Left lung (tissue), 4 donors: ENCODE measurements at regions not wholly inside any gene's neighbourhood (a gene's known extent, or its start where the extent isn't known, plus 50 kb on each side); places are given as distances from the start of the nearest gene placed in this dataset.
"Not testable (repeated sequence)": the region's sequence is repeated elsewhere in the genome, so short reads cannot be mapped to it uniquely, and the experiment has no call there.

Experiments
- ATAC-seq: fragments of 200-7000 bp; cut with Tn5 transposase; one replicate; pipeline ENCODE4 v1.9.1; 2020; ENCODE audit warnings: moderate library complexity
- DNase-seq, 4 donors: peaks; one replicate each; pipeline ENCODE4 v3.0.0-alpha.2; 2013 to 2020
- H3K27ac ChIP-seq, 2 donors: fragments of 200-600 bp; sonication (generic) in 1 of 2; one replicate each; pipeline versions ENCODE4 v1.5.0 to v1.8.0; 2020 to 2021
- H3K27me3 ChIP-seq, 2 donors: fragments of 200-600 bp; sonication (generic) in 1 of 2; one replicate each; pipeline versions ENCODE4 v1.5.0 to v1.8.0; 2020 to 2021
- H3K36me3 ChIP-seq, 2 donors: fragments of 200-600 bp; sonication (generic) in 1 of 2; one replicate each; pipeline versions ENCODE4 v1.5.0 to v1.8.0; 2020 to 2021
- H3K4me1 ChIP-seq, 2 donors: fragments of 200-600 bp; one replicate each; pipeline ENCODE4 v1.8.0; 2021
- H3K4me3 ChIP-seq, 2 donors: fragments of 200-600 bp; sonication (generic) in 1 of 2; one replicate each; pipeline versions ENCODE4 v1.5.0 to v1.8.0; 2020 to 2021; ENCODE audit warnings: mild to moderate bottlenecking in 1 of 2
- H3K9me3 ChIP-seq, 2 donors: fragments of 200-600 bp; sonication (generic) in 1 of 2; one replicate each; pipeline versions ENCODE4 v1.5.0 to v1.8.0; 2020 to 2021
- CTCF ChIP-seq, 2 donors: fragments of 200-600 bp; sonication (generic) in 1 of 2; IDR thresholded peaks; one replicate each; pipeline versions ENCODE4 v1.5.0 to v1.8.0; 2021; ENCODE audit warnings: antibody characterized with exemption in 2 of 2
- intact Hi-C, 2 donors: fragments of 100-400 bp; cut with DNase I; formaldehyde crosslinking; loops; one replicate each; pipeline versions ENCODE4 v1.11.2 to v1.14.2; 2022
- donor health status: DM: no; HTN: yes; CAD: no.
- donor health status: DM: no; HTN: no; CAD: no.

GRCh38 chrX:149420566-149420965, 84.5 kb downstream of the IDS start:
- H3K36me3 ChIP-seq, ATAC-seq, H3K27me3 ChIP-seq, H3K27ac ChIP-seq, intact Hi-C loops, H3K4me3 ChIP-seq, H3K4me1 ChIP-seq, DNase-seq, H3K9me3 ChIP-seq: not testable (repeated sequence)

DNA sequence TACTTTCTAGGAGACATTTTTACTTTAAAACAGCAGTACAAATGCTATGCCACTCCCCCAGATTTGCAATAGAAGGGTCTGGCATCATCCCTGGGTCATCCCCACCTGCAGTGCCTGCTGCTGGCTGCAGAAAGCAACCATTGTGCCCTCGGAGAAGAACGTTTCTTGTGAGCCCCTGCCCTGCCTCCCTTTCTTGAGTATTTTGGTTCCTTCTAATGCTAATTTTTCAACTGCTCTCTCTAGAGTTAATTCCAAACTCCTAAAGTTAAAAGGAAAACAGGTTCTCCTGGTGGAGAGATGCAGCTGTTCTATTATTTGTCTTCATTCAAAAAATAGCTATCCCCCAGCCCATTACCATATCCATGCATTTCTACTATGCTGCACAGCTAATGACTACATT, 107.1 kb downstream of the IDS start:
- H3K27ac ChIP-seq: no peak overlapping the region
- DNase-seq (no peak), ATAC-seq (no peak)
- no peak overlapping the region for H3K4me3 ChIP-seq
- no peaks in the 10 kb centered on the region for H3K9me3 ChIP-seq
- no peaks in the 10 kb centered on the region for H3K4me1 ChIP-seq
- no peaks in the 10 kb centered on the region for H3K27me3 ChIP-seq
- H3K36me3 ChIP-seq: no peaks in the 10 kb centered on the region
- TF ChIP-seq CTCF (IDR thresholded peaks at IDR 0.05): no peak
- intact Hi-C loops: no loop called here

- peak in 1 of 4 donors; percentile 7 for DNase-seq
- no peak for TF ChIP-seq CTCF (IDR thresholded peaks at IDR 0.05)
- ATAC-seq: peak; percentile 33
- Histone ChIP-seq H3K27ac (no peak overlapping the region), H3K36me3 (no peaks in the 10 kb centered on the region), H3K4me3 (no peak overlapping the region), H3K9me3 (no peaks in the 10 kb centered on the region), H3K4me1 (no peaks in the 10 kb centered on the region), H3K27me3 (no peaks in the 10 kb centered on the region)
- intact Hi-C loops: no loop called here
Observed at GRCh38 chrX:149392921-149393320, 112.2 kb downstream of the IDS start.

DNA sequence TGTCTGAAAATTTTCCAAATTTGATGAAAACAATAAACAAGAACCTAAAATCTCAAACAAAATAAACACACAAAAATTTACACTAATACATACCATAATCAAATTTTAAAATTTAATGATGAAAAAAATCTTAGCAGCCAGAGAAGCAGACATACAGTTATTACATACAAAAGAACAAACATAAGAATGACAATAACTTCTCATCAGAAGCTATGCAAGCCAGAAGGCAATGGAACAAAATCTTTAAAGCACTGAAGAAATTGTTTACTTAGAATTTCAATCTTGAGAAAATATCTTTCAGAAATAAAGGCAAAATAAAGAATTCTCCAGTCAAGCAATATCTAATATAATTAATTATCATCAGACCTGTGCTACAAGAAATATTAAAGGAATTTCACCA, 121.3 kb downstream of the IDS start:
- DNase-seq: no peak
- Histone ChIP-seq H3K4me3 (no peak overlapping the region), H3K27ac (no peak overlapping the region), H3K9me3 (no peaks in the 10 kb centered on the region), H3K4me1 (no peaks in the 10 kb centered on the region), H3K27me3 (no peaks in the 10 kb centered on the region), H3K36me3 (no peaks in the 10 kb centered on the region)
- intact Hi-C loops: no loop called here
- TF ChIP-seq CTCF (IDR thresholded peaks at IDR 0.05): no peak
- ATAC-seq: no peak

DNA sequence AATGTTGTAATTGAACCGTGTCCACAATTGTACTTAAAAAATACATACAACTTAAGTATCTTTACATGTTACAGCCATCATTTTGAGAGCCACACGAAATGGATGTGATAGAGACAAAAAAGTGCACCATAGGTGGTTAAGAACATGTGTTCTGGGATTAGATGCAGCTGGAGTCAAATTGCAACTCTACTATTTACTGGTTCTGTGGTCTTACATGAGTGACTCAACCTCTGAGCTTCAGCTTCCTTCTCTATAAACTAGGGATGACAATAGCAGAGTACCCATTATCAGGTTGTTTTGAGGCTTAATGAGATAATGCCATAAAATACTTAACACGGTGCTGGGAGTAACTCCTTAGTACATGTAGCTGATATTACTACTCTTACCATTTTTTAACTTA, 130.4 kb downstream of the IDS start:
- H3K4me3 ChIP-seq: no peak overlapping the region
- no peak overlapping the region for H3K27ac ChIP-seq
- H3K4me1 ChIP-seq: no peaks in the 10 kb centered on the region
- H3K9me3 ChIP-seq: no peaks in the 10 kb centered on the region
- H3K36me3 ChIP-seq: no peaks in the 10 kb centered on the region
- ATAC-seq (no peak), DNase-seq (no peak)
- intact Hi-C loops: no loop called here
- no peak for TF ChIP-seq CTCF (IDR thresholded peaks at IDR 0.05)
- H3K27me3 ChIP-seq: no peaks in the 10 kb centered on the region

DNA sequence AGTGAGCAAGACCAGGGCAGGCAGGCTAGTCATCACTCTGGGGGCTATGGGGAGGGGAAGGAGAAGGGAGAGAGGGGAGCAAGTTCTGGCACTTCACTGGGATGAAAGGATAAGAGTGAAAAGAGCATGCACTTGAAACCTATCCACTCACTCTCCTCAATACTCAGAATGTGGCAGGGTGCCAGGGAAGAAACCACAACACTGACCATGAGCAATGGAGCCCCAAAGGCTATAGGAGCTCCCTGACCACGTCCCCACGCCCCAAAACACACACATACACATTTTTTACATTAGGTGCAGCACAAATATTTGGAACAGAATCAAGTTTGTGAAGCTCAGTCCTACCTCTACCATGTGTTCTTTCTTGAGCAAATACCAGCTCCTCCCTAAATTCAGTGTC, 132.2 kb downstream of the IDS start:
- intact Hi-C loops: no loop called here
- Histone ChIP-seq H3K27me3 (no peaks in the 10 kb centered on the region), H3K36me3 (no peaks in the 10 kb centered on the region), H3K27ac (no peak overlapping the region), H3K4me1 (no peaks in the 10 kb centered on the region), H3K9me3 (no peaks in the 10 kb centered on the region), H3K4me3 (no peak overlapping the region)
- DNase-seq: no peak
- no peak for TF ChIP-seq CTCF (IDR thresholded peaks at IDR 0.05)
- ATAC-seq: no peak
